ENCODE measurements at regions not wholly inside any gene's neighbourhood (a gene's known extent, or its start where the extent isn't known, plus 50 kb on each side); places are given as distances from the start of the nearest gene placed in this dataset.

DNA sequence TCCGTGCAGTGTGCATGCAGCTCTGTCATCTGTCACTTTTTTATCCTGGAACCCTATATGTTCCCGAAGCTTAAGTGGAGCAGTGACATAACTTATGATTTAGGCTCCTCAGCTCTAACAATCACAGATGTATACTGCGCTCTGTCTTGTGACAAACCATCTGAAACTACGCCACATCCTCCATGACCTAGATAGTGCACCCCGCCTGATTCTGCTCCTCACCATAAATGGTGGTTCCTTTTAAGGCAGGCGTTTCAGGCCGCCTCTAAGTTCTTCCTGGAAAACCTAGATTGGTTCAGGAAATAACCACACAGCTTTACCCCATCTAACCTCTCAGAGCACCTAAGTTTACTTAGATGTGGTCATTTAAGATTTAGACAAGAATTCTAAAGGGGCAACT lies 372.0 kb downstream of the CDH10 start:
- intact Hi-C loops (cut with DNase I; ENCODE audit: low total_unique reads), result no loop called here

DNA sequence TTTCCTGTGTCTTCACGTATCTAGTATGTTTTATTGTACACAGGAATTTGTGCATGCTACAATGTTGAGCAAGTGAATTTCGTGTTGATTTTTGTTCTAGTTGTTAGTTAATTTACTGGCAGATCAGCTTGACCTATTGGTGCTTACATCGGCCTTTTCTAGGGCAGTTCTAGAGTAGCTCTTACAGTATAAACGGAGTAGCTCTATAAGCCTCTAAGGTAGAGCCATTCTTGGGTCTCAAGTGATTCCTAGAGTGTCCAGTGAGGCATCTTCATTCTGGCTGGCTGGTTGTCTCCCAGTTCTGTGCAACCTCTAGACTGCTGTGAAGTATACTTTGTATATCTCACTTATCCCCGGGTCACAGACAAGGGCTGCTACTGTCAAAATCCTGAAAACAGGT lies 364.6 kb downstream of the CDH10 start:
- Histone ChIP-seq H3K27ac (no peak overlapping the region), H3K36me3 (no peaks in the 10 kb centered on the region), H3K27me3 (no peaks in the 10 kb centered on the region), H3K4me3 (no peak overlapping the region), H3K9me3 (no peaks in the 10 kb centered on the region), H3K4me1 (no peaks in the 10 kb centered on the region)
- no peak for DNase-seq
- intact Hi-C loops (cut with DNase I; ENCODE audit: low total_unique reads), result no loop called here
- TF ChIP-seq, protein P1, sequence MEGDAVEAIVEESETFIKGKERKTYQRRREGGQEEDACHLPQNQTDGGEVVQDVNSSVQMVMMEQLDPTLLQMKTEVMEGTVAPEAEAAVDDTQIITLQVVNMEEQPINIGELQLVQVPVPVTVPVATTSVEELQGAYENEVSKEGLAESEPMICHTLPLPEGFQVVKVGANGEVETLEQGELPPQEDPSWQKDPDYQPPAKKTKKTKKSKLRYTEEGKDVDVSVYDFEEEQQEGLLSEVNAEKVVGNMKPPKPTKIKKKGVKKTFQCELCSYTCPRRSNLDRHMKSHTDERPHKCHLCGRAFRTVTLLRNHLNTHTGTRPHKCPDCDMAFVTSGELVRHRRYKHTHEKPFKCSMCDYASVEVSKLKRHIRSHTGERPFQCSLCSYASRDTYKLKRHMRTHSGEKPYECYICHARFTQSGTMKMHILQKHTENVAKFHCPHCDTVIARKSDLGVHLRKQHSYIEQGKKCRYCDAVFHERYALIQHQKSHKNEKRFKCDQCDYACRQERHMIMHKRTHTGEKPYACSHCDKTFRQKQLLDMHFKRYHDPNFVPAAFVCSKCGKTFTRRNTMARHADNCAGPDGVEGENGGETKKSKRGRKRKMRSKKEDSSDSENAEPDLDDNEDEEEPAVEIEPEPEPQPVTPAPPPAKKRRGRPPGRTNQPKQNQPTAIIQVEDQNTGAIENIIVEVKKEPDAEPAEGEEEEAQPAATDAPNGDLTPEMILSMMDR (IDR thresholded peaks at IDR 0.05), result no peak

More for the DNA sequence above, 372.0 kb downstream of the CDH10 start:
- no peak for DNase-seq
- H3K9me3 ChIP-seq, result no peaks in the 10 kb centered on the region
- no peaks in the 10 kb centered on the region for H3K27me3 ChIP-seq
- no peak overlapping the region for H3K4me3 ChIP-seq
- H3K27ac ChIP-seq, result no peak overlapping the region
- H3K4me1 ChIP-seq, result no peaks in the 10 kb centered on the region
- H3K36me3 ChIP-seq, result no peaks in the 10 kb centered on the region
- TF ChIP-seq, protein P1 (IDR thresholded peaks at IDR 0.05), result no peak

DNA sequence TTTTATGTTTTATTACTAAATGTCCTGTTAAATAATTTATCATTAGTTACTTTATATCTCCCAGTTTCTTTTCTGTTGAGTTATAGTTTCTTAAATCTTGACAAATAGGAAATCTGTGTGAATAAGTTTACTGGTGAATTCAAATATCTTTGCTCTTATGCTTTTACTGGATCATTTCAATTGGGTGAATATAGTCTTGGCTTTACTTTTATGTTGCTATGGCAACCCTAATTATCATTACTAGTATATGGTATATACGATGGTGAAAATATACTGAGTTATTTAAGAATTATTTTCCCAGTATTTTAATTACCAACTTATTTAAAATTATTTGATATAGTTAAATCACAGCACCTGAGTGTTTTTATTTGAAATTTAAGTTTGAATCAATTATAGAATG lies 363.0 kb downstream of the CDH10 start:
- no peaks in the 10 kb centered on the region for H3K27me3 ChIP-seq
- TF ChIP-seq, protein P1 (IDR thresholded peaks at IDR 0.05), result no peak

DNA sequence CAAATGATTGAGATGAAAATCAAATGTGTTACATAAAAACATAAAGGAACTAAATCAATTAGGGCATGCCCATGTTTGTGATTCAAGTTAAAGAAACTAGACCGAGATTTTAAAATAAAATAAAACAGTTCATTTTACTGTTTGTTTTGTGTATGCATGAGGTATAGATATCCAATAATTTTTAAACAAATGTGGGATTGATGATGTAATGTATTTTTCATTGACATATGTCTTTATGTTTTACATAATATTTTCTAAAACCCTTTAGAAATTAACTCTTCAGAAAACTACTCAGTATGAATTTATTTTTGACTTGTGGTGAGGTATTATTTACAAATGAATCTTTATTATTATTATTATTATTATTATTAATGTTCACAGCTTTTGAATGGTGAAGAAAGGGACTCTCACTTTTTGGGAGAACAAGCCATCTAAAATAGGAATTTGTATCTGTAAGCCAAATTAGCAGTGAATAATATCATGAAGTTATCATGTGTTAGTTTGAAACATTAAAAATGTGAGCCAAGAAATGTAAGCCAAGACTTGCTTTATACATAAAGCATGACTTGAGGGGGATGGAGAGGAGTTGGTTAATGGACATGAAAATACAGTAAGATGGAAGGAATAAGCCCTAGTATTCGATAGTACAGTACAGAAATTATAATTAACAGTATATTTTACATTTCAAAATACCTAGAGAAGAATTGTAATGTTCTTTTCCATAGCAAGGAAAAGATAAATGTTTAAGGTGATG lies 355.0 kb downstream of the CDH10 start:
- no peak for DNase-seq
- TF ChIP-seq, protein P1 (IDR thresholded peaks at IDR 0.05), result no peak
- Histone ChIP-seq H3K27ac (no peak overlapping the region), H3K4me1 (no peaks in the 10 kb centered on the region), H3K27me3 (no peaks in the 10 kb centered on the region), H3K4me3 (no peak overlapping the region), H3K36me3 (no peaks in the 10 kb centered on the region), H3K9me3 (no peaks in the 10 kb centered on the region)
- intact Hi-C loops (cut with DNase I; ENCODE audit: low total_unique reads), result no loop called here

More for the DNA sequence above, 363.0 kb downstream of the CDH10 start:
- Histone ChIP-seq H3K27ac (no peak overlapping the region), H3K36me3 (no peaks in the 10 kb centered on the region), H3K4me3 (no peak overlapping the region), H3K4me1 (no peaks in the 10 kb centered on the region), H3K9me3 (no peaks in the 10 kb centered on the region)
- DNase-seq, result no peak
- intact Hi-C loops (cut with DNase I; ENCODE audit: low total_unique reads), result no loop called here

DNA sequence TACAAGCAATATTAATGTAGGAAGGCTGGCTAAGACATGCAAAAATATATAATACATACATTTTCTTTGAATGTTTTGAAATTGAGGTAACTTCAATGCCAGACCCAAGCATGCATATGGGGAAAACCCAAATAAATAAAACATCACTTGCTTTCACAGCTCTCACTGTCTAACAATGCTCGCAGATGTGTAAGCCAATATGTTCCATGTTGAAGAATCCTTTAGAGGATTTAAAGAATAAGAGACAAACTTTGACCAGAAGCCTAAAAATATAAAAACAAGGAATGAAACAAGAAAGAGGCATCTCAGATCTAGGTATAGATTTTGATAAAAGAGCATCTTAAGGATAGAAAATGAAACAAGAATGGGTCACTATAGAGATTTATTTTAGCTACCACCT lies 354.2 kb downstream of the CDH10 start:
- DNase-seq, result no peak
- no peak overlapping the region for H3K4me3 ChIP-seq
- no peaks in the 10 kb centered on the region for H3K27me3 ChIP-seq
- H3K27ac ChIP-seq, result no peak overlapping the region
- no peaks in the 10 kb centered on the region for H3K36me3 ChIP-seq
- H3K9me3 ChIP-seq, result no peaks in the 10 kb centered on the region
- intact Hi-C loops (cut with DNase I; ENCODE audit: low total_unique reads), result no loop called here
- TF ChIP-seq, protein P1 (IDR thresholded peaks at IDR 0.05), result no peak
- no peaks in the 10 kb centered on the region for H3K4me1 ChIP-seq

All from tibial artery (tissue), 4 donors.